Neuronal stem cell (in vitro differentiated cells): ENCODE measurements at regions not wholly inside any gene's neighbourhood (a gene's known extent, or its start where the extent isn't known, plus 50 kb on each side); places are given as distances from the start of the nearest gene placed in this dataset.

ENCODE experiments used
- DNase-seq: peaks from one replicate; pipeline ENCODE4 v3.0.0-alpha.2; 2013; ENCODE audit warnings: low spot score
- H2AFZ ChIP-seq: one replicate; pipeline ENCODE4 v1.6.1; 2013; ENCODE audit warnings: mild to moderate bottlenecking, low read length, inconsistent platforms
- H2AK5ac ChIP-seq: 2 replicates; pipeline ENCODE4 v1.6.1; 2013; ENCODE audit warnings: low read depth, mild to moderate bottlenecking, inconsistent platforms, low read length, moderate library complexity, mixed read lengths
- H2BK120ac ChIP-seq: 2 replicates; pipeline ENCODE4 v1.6.1; 2013; ENCODE audit warnings: low read depth, mild to moderate bottlenecking, inconsistent platforms, low read length, moderate library complexity, mixed read lengths
- H2BK12ac ChIP-seq: one replicate; pipeline ENCODE4 v1.6.1; 2013; ENCODE audit warnings: low read length, inconsistent platforms
- H2BK15ac ChIP-seq: 2 replicates; pipeline ENCODE4 v1.6.1; 2013; ENCODE audit warnings: mild to moderate bottlenecking, low read length, inconsistent platforms, mixed read lengths
- H2BK5ac ChIP-seq: one replicate; pipeline ENCODE4 v1.6.1; 2013; ENCODE audit warnings: inconsistent platforms, mild to moderate bottlenecking, low read length, moderate library complexity
- H3K14ac ChIP-seq: one replicate; pipeline ENCODE4 v1.6.1; 2013; ENCODE audit warnings: low read length, inconsistent platforms
- H3K18ac ChIP-seq: 2 replicates; pipeline ENCODE4 v1.6.1; 2013; ENCODE audit warnings: low read length, inconsistent platforms
- H3K23ac ChIP-seq: 2 replicates; pipeline ENCODE4 v1.6.1; 2013; ENCODE audit warnings: low read depth, mild to moderate bottlenecking, mixed read lengths, low read length, inconsistent platforms; ENCODE audit not compliant: poor library complexity
- H3K27ac ChIP-seq: replicated peaks from 3 replicates; pipeline ENCODE4 v1.5.1; 2013; ENCODE audit warnings: low read length, inconsistent platforms
- H3K27me3 ChIP-seq, 3 experiments: 2 replicates each; pipeline ENCODE4 v1.6.1; 2013; ENCODE audit warnings: low read length in 3 of 3, mild to moderate bottlenecking in 2 of 3, inconsistent platforms in 1 of 3, low read depth in 1 of 3, mixed read lengths in 1 of 3, moderate library complexity in 1 of 3; ENCODE audit not compliant: control insufficient read depth in 3 of 3, insufficient read depth in 3 of 3
- H3K36me3 ChIP-seq, 2 donors: replicated peaks in 1 of 2; 2 replicates each; pipeline ENCODE4 v1.6.1; 2013; ENCODE audit warnings: low read length in 2 of 2; ENCODE audit not compliant: control insufficient read depth in 2 of 2, insufficient read depth in 2 of 2
- H3K4ac ChIP-seq: 2 replicates; pipeline ENCODE4 v1.6.1; 2013; ENCODE audit warnings: inconsistent platforms, mild to moderate bottlenecking, low read length, moderate library complexity
- H3K4me1 ChIP-seq, 2 donors: 1 replicate in 1 of 2; 2 replicates in 1 of 2; pipeline ENCODE4 v1.6.1; 2013; ENCODE audit warnings: low read length in 2 of 2, low read depth in 1 of 2; ENCODE audit not compliant: control insufficient read depth in 2 of 2, insufficient read depth in 1 of 2
- H3K4me2 ChIP-seq: one replicate; pipeline ENCODE4 v1.6.1; 2013; ENCODE audit warnings: mild to moderate bottlenecking, low read length, inconsistent platforms; ENCODE audit not compliant: insufficient read depth, poor library complexity, severe bottlenecking
- H3K4me3 ChIP-seq, 2 donors: 2 replicates each; pipeline ENCODE4 v1.5.1; 2013; ENCODE audit warnings: low read length in 2 of 2, mild to moderate bottlenecking in 2 of 2, inconsistent platforms in 1 of 2, moderate library complexity in 1 of 2
- H3K79me1 ChIP-seq: one replicate; pipeline ENCODE4 v1.6.1; 2013; ENCODE audit warnings: low read depth, mild to moderate bottlenecking, inconsistent platforms, low read length, moderate library complexity
- H3K9ac ChIP-seq: one replicate; pipeline ENCODE4 v1.6.1; 2013; ENCODE audit warnings: mild to moderate bottlenecking, low read depth, low read length, inconsistent platforms; ENCODE audit not compliant: poor library complexity
- H3K9me3 ChIP-seq, 2 donors: replicated peaks in 1 of 2; 2 replicates each; pipeline versions ENCODE3 to v1.6.1; 2013; ENCODE audit warnings: low read length in 2 of 2, mild to moderate bottlenecking in 2 of 2, inconsistent platforms in 1 of 2, low read depth in 1 of 2, mixed read lengths in 1 of 2, moderate library complexity in 1 of 2; ENCODE audit not compliant: control insufficient read depth in 2 of 2, insufficient read depth in 1 of 2
- H4K8ac ChIP-seq: one replicate; pipeline ENCODE4 v1.6.1; 2013; ENCODE audit warnings: low read depth, mild to moderate bottlenecking, inconsistent platforms, low read length, moderate library complexity
- H4K91ac ChIP-seq: one replicate; pipeline ENCODE4 v1.6.1; 2013; ENCODE audit warnings: low read length, low read depth, mild to moderate bottlenecking, inconsistent platforms; ENCODE audit not compliant: poor library complexity
- WGBS, 2 donors: extraction: QIAGEN DNeasy Blood & Tissue Kit; methylation state at CpG; one replicate each; pipeline ENCODE4 v1.1.7; 2013; ENCODE audit warnings: missing lambda C conversion rate in 2 of 2, mixed read lengths in 1 of 2; ENCODE audit not compliant: insufficient read length in 2 of 2, insufficient replicate concordance in 1 of 2; ENCODE audit errors: extremely low coverage in 2 of 2; 5-methylcytosine and 5-hydroxymethylcytosine counted together

DNA sequence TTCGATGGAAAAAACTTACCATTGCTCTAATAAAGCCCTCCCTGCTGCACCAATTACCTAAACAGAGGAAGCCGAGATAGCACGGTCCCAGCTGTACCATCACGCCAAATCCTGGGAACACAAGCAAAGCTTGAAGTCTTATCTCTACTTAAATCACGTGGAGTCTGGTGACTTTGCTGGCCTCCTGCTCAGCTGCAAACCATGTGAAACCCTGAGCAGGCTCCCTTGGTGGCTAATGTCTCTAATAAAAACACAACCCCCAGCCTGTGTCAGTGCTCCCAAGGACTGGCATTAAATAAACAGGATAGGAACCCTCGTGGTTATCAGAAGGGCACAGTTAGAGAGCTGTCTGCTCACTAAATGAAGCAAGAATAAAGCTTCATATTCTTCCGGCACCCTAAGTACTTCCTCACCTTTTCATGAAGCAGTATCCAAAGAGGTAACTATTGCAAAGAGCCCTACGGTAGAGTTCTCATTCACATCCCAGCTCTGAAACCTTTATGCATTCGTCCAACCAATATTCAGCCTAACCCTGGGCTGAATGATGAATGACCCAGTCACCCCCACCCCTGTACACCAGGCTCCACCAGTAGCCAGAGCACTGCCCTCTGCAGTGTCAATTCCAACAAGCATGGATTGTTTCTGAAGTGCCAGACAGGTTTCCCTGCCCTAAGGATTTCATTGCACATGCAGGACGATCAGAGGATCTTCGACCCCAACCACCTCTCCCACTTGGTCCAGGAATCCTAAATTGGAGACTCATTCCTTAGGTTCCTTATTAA lies 452.7 kb upstream of the TMPO start:
- Histone ChIP-seq H3K14ac (no peak overlapping the region), H3K9ac (no peak overlapping the region), H3K27me3 (no peaks in the 10 kb centered on the region), H4K91ac (no peak overlapping the region), H3K23ac (no peak overlapping the region), H3K9me3 (no peaks in the 10 kb centered on the region), H3K36me3 (no peaks in the 10 kb centered on the region), H2BK12ac (no peak overlapping the region), H3K4me1 (peaks cover 0 to 21% of the 10 kb centered on the region in 2 donors), H2BK15ac (no peak overlapping the region), H3K27ac (no peak overlapping the region), H3K18ac (no peak overlapping the region), H4K8ac (no peak overlapping the region), H2AK5ac (no peak overlapping the region), H2BK120ac (no peak overlapping the region), H3K79me1 (no peaks in the 10 kb centered on the region), H3K4ac (no peak overlapping the region), H3K4me3 (no peak overlapping the region), H2AFZ (no peak overlapping the region), H2BK5ac (no peak overlapping the region), H3K4me2 (no peak overlapping the region)
- DNase-seq, result no peak
- no CpG with 5 or more reads among the region's 11 CpGs for WGBS, 2 donors

DNA sequence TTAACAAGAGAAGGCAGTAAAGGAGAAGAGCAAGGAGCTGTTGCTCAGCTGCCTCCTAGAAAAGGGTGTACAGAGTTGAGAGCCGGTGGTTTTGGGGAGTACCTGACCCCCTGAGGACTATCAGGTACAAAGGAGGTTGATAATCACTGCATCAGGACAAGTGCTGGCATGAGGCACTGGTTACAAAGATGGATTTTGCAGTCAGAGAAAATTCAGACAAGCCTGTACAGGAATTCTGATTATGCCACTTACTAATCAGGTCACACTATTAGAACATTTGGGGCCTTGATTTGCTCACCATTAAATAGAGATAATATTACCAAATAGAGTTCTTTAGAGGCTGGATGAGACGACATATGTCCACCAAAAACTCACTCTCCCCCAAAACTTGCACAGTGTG lies 450.9 kb upstream of the TMPO start:
- Histone ChIP-seq H3K23ac (no peak overlapping the region), H2BK15ac (no peak overlapping the region), H3K27me3 (no peaks in the 10 kb centered on the region), H3K9ac (no peak overlapping the region), H2BK5ac (no peak overlapping the region), H2BK12ac (no peak overlapping the region), H3K4me3 (no peak overlapping the region), H3K9me3 (no peaks in the 10 kb centered on the region), H2AFZ (no peak overlapping the region), H3K4me1 (peaks cover 0 to 11% of the 10 kb centered on the region in 2 donors), H3K14ac (no peak overlapping the region), H4K8ac (no peak overlapping the region), H3K36me3 (no peaks in the 10 kb centered on the region), H3K79me1 (no peaks in the 10 kb centered on the region), H3K4me2 (no peak overlapping the region), H2BK120ac (no peak overlapping the region), H4K91ac (no peak overlapping the region), H2AK5ac (no peak overlapping the region), H3K18ac (no peak overlapping the region), H3K4ac (no peak overlapping the region), H3K27ac (no peak overlapping the region)
- WGBS, 2 donors, result no CpG with 5 or more reads among the region's 2 CpGs
- DNase-seq, result no peak

DNA sequence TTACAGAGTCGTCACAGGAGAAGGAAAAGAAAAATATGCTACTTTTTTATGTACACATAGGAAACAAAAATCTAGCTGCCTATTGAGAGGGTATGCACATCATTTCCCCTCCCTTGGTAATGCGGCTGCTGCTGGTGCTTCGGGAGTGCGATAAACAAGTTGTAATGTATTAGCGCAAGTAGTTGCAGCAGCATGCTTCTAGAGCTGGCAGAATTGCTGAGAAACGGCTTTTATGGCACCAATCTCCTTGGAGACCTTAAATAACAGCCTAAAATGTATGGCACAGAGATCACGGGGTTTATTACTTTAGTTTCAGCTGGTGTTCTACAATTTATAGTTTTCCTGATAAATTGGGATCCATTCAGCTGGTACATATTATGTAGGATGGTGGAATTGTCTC lies 447.6 kb upstream of the TMPO start:
- DNase-seq, result no peak
- no CpG with 5 or more reads among the region's 7 CpGs for WGBS, 2 donors

GRCh38 chr12:98073610-98074009 lies 441.8 kb upstream of the TMPO start:
- Histone ChIP-seq H2BK15ac (no peak overlapping the region), H3K4me3 (peak overlapping the region in 1 of 2 donors; percentile 18), H2BK5ac (no peak overlapping the region), H3K9ac (no peak overlapping the region), H2AK5ac (no peak overlapping the region), H3K4me1 (no peaks in the 10 kb centered on the region), H3K9me3 (no peaks in the 10 kb centered on the region), H3K27me3 (no peaks in the 10 kb centered on the region), H3K18ac (peak overlapping the region; percentile 41), H2BK120ac (no peak overlapping the region), H3K4ac (no peak overlapping the region), H3K36me3 (no peaks in the 10 kb centered on the region), H3K79me1 (no peaks in the 10 kb centered on the region), H3K14ac (no peak overlapping the region), H4K91ac (no peak overlapping the region), H3K27ac (no peak overlapping the region), H3K23ac (no peak overlapping the region), H4K8ac (no peak overlapping the region), H2BK12ac (no peak overlapping the region), H2AFZ (no peak overlapping the region), H3K4me2 (no peak overlapping the region)
- no peak for DNase-seq
- no CpG with 5 or more reads among the region's 3 CpGs for WGBS, 2 donors

More for the DNA sequence above, 447.6 kb upstream of the TMPO start:
- no peak overlapping the region for H4K8ac ChIP-seq
- no peak overlapping the region for H2BK5ac ChIP-seq
- H3K27ac ChIP-seq, result no peak overlapping the region
- no peak overlapping the region for H2AK5ac ChIP-seq
- no peak overlapping the region for H3K4ac ChIP-seq
- H3K18ac ChIP-seq, result no peak overlapping the region
- no peak overlapping the region for H4K91ac ChIP-seq
- H3K4me3 ChIP-seq, result no peak overlapping the region
- H3K36me3 ChIP-seq, result no peaks in the 10 kb centered on the region
- H3K23ac ChIP-seq, result no peak overlapping the region
- no peak overlapping the region for H3K14ac ChIP-seq
- H3K9me3 ChIP-seq, result no peaks in the 10 kb centered on the region
- H3K79me1 ChIP-seq, result no peaks in the 10 kb centered on the region
- no peaks in the 10 kb centered on the region for H3K27me3 ChIP-seq
- H3K9ac ChIP-seq, result no peak overlapping the region
- no peak overlapping the region for H3K4me2 ChIP-seq
- H2AFZ ChIP-seq, result no peak overlapping the region
- H2BK15ac ChIP-seq, result no peak overlapping the region
- H3K4me1 ChIP-seq, result no peaks in the 10 kb centered on the region
- no peak overlapping the region for H2BK12ac ChIP-seq
- H2BK120ac ChIP-seq, result no peak overlapping the region
